Progenitor cell of endocrine pancreas (in vitro differentiated cells): ENCODE measurements at regions not wholly inside any gene's neighbourhood (a gene's known extent, or its start where the extent isn't known, plus 50 kb on each side); places are given as distances from the start of the nearest gene placed in this dataset.

Experiments used
- DNase-seq: peaks from one replicate; pipeline ENCODE4 v3.0.0; 2021; ENCODE audit warnings: low spot score; ENCODE audit not compliant: unreplicated experiment
- H3K27ac Mint-ChIP-seq: 2 replicates; pipeline ENCODE4 v1.8.0; 2021; ENCODE audit warnings: mild to moderate bottlenecking, moderate library complexity, mixed read lengths
- H3K27me3 Mint-ChIP-seq: 2 replicates; pipeline ENCODE4 v1.8.0; 2021; ENCODE audit warnings: mixed read lengths
- H3K36me3 Mint-ChIP-seq: 2 replicates; pipeline ENCODE4 v1.8.0; 2022; ENCODE audit warnings: mixed read lengths; ENCODE audit not compliant: insufficient read depth
- H3K4me1 Mint-ChIP-seq: 2 replicates; pipeline ENCODE4 v1.8.0; 2021; ENCODE audit warnings: low read depth, mixed read lengths
- H3K4me3 Mint-ChIP-seq: 2 replicates; pipeline ENCODE4 v1.8.0; 2021; ENCODE audit warnings: low read depth, mild to moderate bottlenecking, moderate library complexity, mixed read lengths
- H3K9me3 Mint-ChIP-seq: 2 replicates; pipeline ENCODE4 v1.8.0; 2021; ENCODE audit warnings: low read depth, mixed read lengths
- CTCF ChIP-seq: fragments of 200-600 bp; sonication (generic); IDR thresholded peaks from one replicate; pipeline ENCODE4 v1.5.0; 2021; ENCODE audit warnings: antibody characterized with exemption, mild to moderate bottlenecking; ENCODE audit not compliant: unreplicated experiment

GRCh38 chrX:12021698-12022097 is 116.6 kb upstream of the FRMPD4 start:
- Mint-ChIP-seq H3K27me3 (no peaks in the 10 kb centered on the region), H3K9me3 (peaks cover 16% of the 10 kb centered on the region), H3K27ac (no peak overlapping the region), H3K4me1 (no peaks in the 10 kb centered on the region), H3K36me3 (no peaks in the 10 kb centered on the region), H3K4me3 (no peak overlapping the region)
- no peak for TF ChIP-seq CTCF
- DNase-seq: no peak

- no peak for TF ChIP-seq CTCF
- Mint-ChIP-seq H3K9me3 (peaks cover 11% of the 10 kb centered on the region), H3K4me3 (no peak overlapping the region), H3K27ac (no peak overlapping the region), H3K4me1 (no peaks in the 10 kb centered on the region), H3K36me3 (no peaks in the 10 kb centered on the region), H3K27me3 (no peaks in the 10 kb centered on the region)
- no peak for DNase-seq
Measured at GRCh38 chrX:12026481-12026880, 111.8 kb upstream of the FRMPD4 start.

GRCh38 chrX:12032082-12032481 is 106.2 kb upstream of the FRMPD4 start:
- Mint-ChIP-seq H3K9me3 (no peaks in the 10 kb centered on the region), H3K36me3 (no peaks in the 10 kb centered on the region), H3K27ac (no peak overlapping the region), H3K27me3 (no peaks in the 10 kb centered on the region), H3K4me3 (no peak overlapping the region), H3K4me1 (no peaks in the 10 kb centered on the region)
- TF ChIP-seq CTCF: no peak
- DNase-seq: no peak

- Mint-ChIP-seq H3K36me3 (no peaks in the 10 kb centered on the region), H3K27me3 (no peaks in the 10 kb centered on the region), H3K27ac (no peak overlapping the region), H3K4me1 (no peaks in the 10 kb centered on the region), H3K4me3 (no peak overlapping the region), H3K9me3 (no peaks in the 10 kb centered on the region)
- no peak for DNase-seq
- TF ChIP-seq CTCF: no peak
Measured at GRCh38 chrX:12034741-12035140, 103.5 kb upstream of the FRMPD4 start.

GRCh38 chrX:12042615-12043014 is 95.7 kb upstream of the FRMPD4 start:
- TF ChIP-seq CTCF: no peak
- no peak overlapping the region for H3K27ac Mint-ChIP-seq
- no peaks in the 10 kb centered on the region for H3K36me3 Mint-ChIP-seq
- H3K9me3 Mint-ChIP-seq: peaks cover 18% of the 10 kb centered on the region
- no peaks in the 10 kb centered on the region for H3K27me3 Mint-ChIP-seq
- no peak for DNase-seq
- H3K4me1 Mint-ChIP-seq: no peaks in the 10 kb centered on the region
- H3K4me3 Mint-ChIP-seq: no peak overlapping the region
